GM12878 (cell line): ENCODE measurements at regions not wholly inside any gene's neighbourhood (a gene's known extent, or its start where the extent isn't known, plus 50 kb on each side); places are given as distances from the start of the nearest gene placed in this dataset.

Experiments used
- ATAC-seq: fragments of 200-7000 bp; cut with Tn5 transposase; 3 replicates; pipeline ENCODE4 v1.9.1; 2020; ENCODE audit warnings: mild to moderate bottlenecking, moderate library complexity
- BruUV-seq: library from RNA; stranded (reverse); fragments of 400-500 nt; replicated peaks from 2 replicates; lab custom pipeline; 2021; lab: Mats Ljungman, UMichigan
- CTCF ChIA-PET: fragments of 300-600 bp; sonication (Branson Sonifier 250); formaldehyde crosslinking; extraction: SDS; loops from one replicate; lab custom pipeline; 2021; ENCODE audit warnings: inconsistent platforms; lab: Yijun Ruan, JAX
- POLR2A ChIA-PET: fragments of 350-600 bp; formaldehyde crosslinking; extraction: SDS; loops from one replicate; lab custom pipeline; 2021; ENCODE audit warnings: inconsistent platforms; lab: Charles Lee
- RAD21 ChIA-PET: fragments of 300-600 bp; sonication (Branson Sonifier 250); formaldehyde crosslinking; loops from one replicate; lab custom pipeline; 2023; ENCODE audit warnings: antibody characterized with exemption; ENCODE audit not compliant: unreplicated experiment; lab: Charles Lee
- SMC1A ChIA-PET: fragments of 300-600 bp; sonication (Branson Sonifier 250); formaldehyde crosslinking; loops from one replicate; lab custom pipeline; 2023; ENCODE audit not compliant: unreplicated experiment, uncharacterized antibody; lab: Charles Lee
- DNase-seq: peaks from one replicate; pipeline ENCODE4 v3.0.0-alpha.2; 2011; ENCODE audit warnings: low read depth, low spot score
- FAIRE-seq: peaks from 3 replicates; lab custom pipeline; 2011; peaks lifted over from hg19 to GRCh38; lab: Jason Lieb, UNC
- H2AFZ ChIP-seq: 2 replicates; pipeline ENCODE4 v1.6.0; 2011; ENCODE audit warnings: low read depth, low read length, control low read depth; ENCODE audit not compliant: control insufficient read depth
- H3K27ac ChIP-seq: 2 replicates; pipeline ENCODE4 v1.5.1; 2011; ENCODE audit warnings: control low read depth; ENCODE audit not compliant: control insufficient read depth, insufficient read depth
- H3K27me3 ChIP-seq, 2 experiments: replicated peaks in 1 of 2; 2 replicates each; pipeline versions ENCODE4 v1.6.0 to v1.6.1; 2011; ENCODE audit warnings: low read length in 1 of 2; ENCODE audit not compliant: control insufficient read depth in 2 of 2, insufficient read depth in 2 of 2
- H3K36me3 ChIP-seq, 2 experiments: 2 replicates each; pipeline ENCODE4 v1.5.1; 2011; ENCODE audit warnings: low read length in 1 of 2; ENCODE audit not compliant: control insufficient read depth in 2 of 2, insufficient read depth in 2 of 2
- H3K4me1 ChIP-seq: 2 replicates; pipeline ENCODE4 v1.6.1; 2011; ENCODE audit warnings: mild to moderate bottlenecking, low read length, moderate library complexity, mixed read lengths; ENCODE audit not compliant: control insufficient read depth, insufficient read depth
- H3K4me2 ChIP-seq: 2 replicates; pipeline ENCODE4 v1.6.0; 2011; ENCODE audit warnings: control low read depth; ENCODE audit not compliant: control insufficient read depth, insufficient read depth
- H3K4me3 ChIP-seq: fragments of 200-600 bp; sonication (generic); 2 replicates; pipeline ENCODE4 v1.5.1; 2016
- H3K79me2 ChIP-seq: 2 replicates; pipeline ENCODE4 v1.6.0; 2011; ENCODE audit warnings: low read length; ENCODE audit not compliant: control insufficient read depth, insufficient read depth
- H3K9ac ChIP-seq: 2 replicates; pipeline ENCODE4 v1.8.0; 2011; ENCODE audit warnings: low read length, control low read depth, mixed read lengths; ENCODE audit not compliant: control insufficient read depth, insufficient read depth
- H3K9me3 ChIP-seq: replicated peaks from 3 replicates; pipeline ENCODE4 v1.5.1; 2011; ENCODE audit warnings: mild to moderate bottlenecking, low read length; ENCODE audit not compliant: control insufficient read depth, insufficient read depth
- H4K20me1 ChIP-seq: 2 replicates; pipeline ENCODE4 v1.6.0; 2011; ENCODE audit not compliant: control insufficient read depth, insufficient read depth
- EGR1 ChIP-seq, 2 experiments: IDR thresholded peaks; 1 replicate in 1 of 2; 2 replicates in 1 of 2; pipeline ENCODE4 v1.6.1; 2011 to 2012; ENCODE audit warnings: low read depth in 2 of 2, low read length in 2 of 2, borderline replicate concordance in 1 of 2, mild to moderate bottlenecking in 1 of 2, moderate library complexity in 1 of 2
- GABPA ChIP-seq: IDR thresholded peaks from 2 replicates; pipeline ENCODE4 v1.6.1; 2014; ENCODE audit warnings: antibody characterized with exemption, low read depth, mild to moderate bottlenecking, inconsistent platforms
- KDM1A ChIP-seq: fragments of 200-600 bp; sonication (generic); IDR thresholded peaks from 2 replicates; pipeline ENCODE4 v1.6.1; 2016; ENCODE audit warnings: borderline replicate concordance
- MLLT1 ChIP-seq: fragments of 450-650 bp; IDR thresholded peaks from 2 replicates; pipeline ENCODE4 v1.6.1; 2016; ENCODE audit warnings: mild to moderate bottlenecking
- NBN ChIP-seq: fragments of 450-650 bp; IDR thresholded peaks from 2 replicates; pipeline ENCODE4 v1.6.1; 2016
- NFYA ChIP-seq: IDR thresholded peaks from 2 replicates; pipeline ENCODE4 v1.6.1; 2011; ENCODE audit warnings: low read depth, mild to moderate bottlenecking, low read length, improper control_type of control experiment, borderline replicate concordance
- PAX5 ChIP-seq: IDR thresholded peaks from 2 replicates; pipeline ENCODE4 v1.6.1; 2011; ENCODE audit warnings: low read depth, low read length, borderline replicate concordance
- RUNX3 ChIP-seq: IDR thresholded peaks from 2 replicates; pipeline ENCODE4 v1.6.1; 2012; ENCODE audit warnings: low read length, inconsistent platforms
- SIX5 ChIP-seq: IDR thresholded peaks from 2 replicates; pipeline ENCODE4 v1.6.1; 2011; ENCODE audit warnings: mild to moderate bottlenecking, low read depth, low read length, moderate library complexity; ENCODE audit not compliant: severe bottlenecking
- TCF3 ChIP-seq: IDR thresholded peaks from 2 replicates; pipeline ENCODE4 v1.6.1; 2012; ENCODE audit warnings: low read depth, mild to moderate bottlenecking, low read length, borderline replicate concordance; ENCODE audit not compliant: insufficient read depth
- ZSCAN29 ChIP-seq: fragments of 450-650 bp; IDR thresholded peaks from 2 replicates; pipeline ENCODE4 v1.6.1; 2017; ENCODE audit warnings: mild to moderate bottlenecking, moderate library complexity
- WGBS: methylation state at CpG from one replicate; pipeline ENCODE4 v1.1.6; 2016; ENCODE audit warnings: low lambda C conversion rate; ENCODE audit not compliant: insufficient replicate concordance, insufficient coverage; ENCODE audit errors: missing lambda C conversion rate; 5-methylcytosine and 5-hydroxymethylcytosine counted together
- in situ Hi-C: fragments of 300-500 bp; cut with MboI; formaldehyde crosslinking; loops from 9 replicates; pipeline ENCODE4 v1.14.3; 2018; ENCODE audit warnings: mixed read lengths
- intact Hi-C: fragments of 100-400 bp; cut with micrococcal nuclease; formaldehyde crosslinking; loops from one replicate; pipeline ENCODE4 v1.14.2; 2022; ENCODE audit not compliant: unreplicated experiment

- Histone ChIP-seq H3K9me3 (no peaks in the 10 kb centered on the region), H3K9ac (no peak overlapping the region), H3K4me2 (no peak overlapping the region), H2AFZ (no peak overlapping the region), H3K27me3 (no peaks in the 10 kb centered on the region), H3K36me3 (no peaks in the 10 kb centered on the region), H4K20me1 (no peaks in the 10 kb centered on the region), H3K4me1 (no peaks in the 10 kb centered on the region), H3K4me3 (no peak overlapping the region)
- intact Hi-C loops: no loop called here
- RAD21 ChIA-PET: no interaction called here
- BruUV-seq: no TSS peak
- SMC1A ChIA-PET: no interaction called here
- in situ Hi-C loops: no loop called here
- DNase-seq (no peak), ATAC-seq (no peak), FAIRE-seq (no peak)
- WGBS: 7% methylated on average over 1 of the region's 1 CpG
- POLR2A ChIA-PET: interaction anchor here (0.6 kb wide), 1 partner anchor 14 kb away, joined by 5 read pairs; no protein-coding TSS in a partner anchor
- CTCF ChIA-PET: interaction anchor here (0.6 kb wide), 1 partner anchor 13 kb away, joined by 3 read pairs; no protein-coding TSS in a partner anchor
- TF ChIP-seq SIX5: no peak
- no peak for TF ChIP-seq ZSCAN29
- no peak for TF ChIP-seq GABPA
- no peak for TF ChIP-seq NFYA
- TF ChIP-seq KDM1A: no peak
- TF ChIP-seq TCF3: no peak
- TF ChIP-seq NBN: no peak
- TF ChIP-seq MLLT1: no peak
- no peak for TF ChIP-seq RUNX3
- no peak for TF ChIP-seq PAX5
- TF ChIP-seq EGR1 (IDR thresholded peaks at IDR 0.05; ENCODE audit: borderline replicate concordance in 1 of 2, low read depth in 2 of 2, low read length in 2 of 2): no peak
- TF ChIP-seq, all 136 proteins: peak for 0
- Histone ChIP-seq H3K27ac (no peak overlapping the region), H3K79me2 (no peaks in the 10 kb centered on the region)
Measured at GRCh38 chr2:150107170-150107569, 380.3 kb downstream of the RND3 start.
